ENCODE measurements at regions not wholly inside any gene's neighbourhood (a gene's known extent, or its start where the extent isn't known, plus 50 kb on each side); places are given as distances from the start of the nearest gene placed in this dataset.

DNA sequence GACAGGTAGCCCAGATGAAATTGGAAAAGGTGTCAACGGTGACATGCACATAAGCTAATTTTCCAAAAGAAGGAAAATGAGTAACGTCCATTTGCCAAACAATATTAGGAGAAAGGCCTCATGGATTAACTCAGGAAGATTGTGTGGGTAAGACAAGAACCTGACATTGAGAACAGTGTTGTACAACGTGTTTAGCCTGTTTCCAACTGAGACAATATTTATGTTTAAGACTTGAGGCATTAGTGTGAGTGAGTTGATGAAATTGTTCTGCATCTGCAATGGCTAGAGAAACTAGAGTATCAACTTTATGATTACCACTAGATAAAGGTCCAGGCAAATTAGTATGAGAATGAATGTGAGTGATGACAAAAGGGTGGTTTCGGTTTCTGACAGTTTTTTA lies 191.3 kb upstream of the RAI14 start:
- ChIA-PET CTCF (ENCODE audit: low intra/inter-chr PET ratio) (no interaction called here), POLR2A (no interaction called here)
- H4K20me1 ChIP-seq (replicated peaks; ENCODE audit: control insufficient read depth, insufficient read depth, low read length) = no peaks in the 10 kb centered on the region
- no peaks in the 10 kb centered on the region for H3K9me3 ChIP-seq (replicated peaks; ENCODE audit: control insufficient read depth, insufficient read depth, low read depth, low read length)
- H3K4me2 ChIP-seq (ENCODE audit: insufficient read depth, low read length) = no peak overlapping the region
- H3K27ac ChIP-seq (ENCODE audit: extremely low read depth, low read depth, low read length) = no peak overlapping the region
- no peaks in the 10 kb centered on the region for H3K36me3 ChIP-seq (ENCODE audit: control insufficient read depth, insufficient read depth, low read length)
- H3K27me3 ChIP-seq (ENCODE audit: control insufficient read depth in 2 of 2, insufficient read depth in 2 of 2, low read length in 2 of 2) = no peaks in the 10 kb centered on the region
- no peaks in the 10 kb centered on the region for H3K9me1 ChIP-seq (ENCODE audit: control insufficient read depth, insufficient read depth, low read length)
- no peak for TF ChIP-seq MCM7 (IDR thresholded peaks at IDR 0.05)
- TF ChIP-seq POLR2A (conservative IDR thresholded peaks at IDR 0.05) = no peak
- no peak for TF ChIP-seq CREB1 (IDR thresholded peaks at IDR 0.05)
- no peak for TF ChIP-seq CREB1 (CRISPR knock-in tag; IDR thresholded peaks at IDR 0.05)
- no peak for TF ChIP-seq ARNT (IDR thresholded peaks at IDR 0.05)
- no peak for TF ChIP-seq RB1 (IDR thresholded peaks at IDR 0.05; ENCODE audit: low read depth)
- no peak for TF ChIP-seq STAG1 (CRISPR knock-in tag; IDR thresholded peaks at IDR 0.05; ENCODE audit: borderline replicate concordance)
- no peak for TF ChIP-seq ZNF3 (CRISPR knock-in tag; IDR thresholded peaks at IDR 0.05)
- TF ChIP-seq NEUROD1 (IDR thresholded peaks at IDR 0.05; ENCODE audit: borderline replicate concordance, low read depth, low read length, partially characterized antibody) = no peak
- TF ChIP-seq, protein P1, sequence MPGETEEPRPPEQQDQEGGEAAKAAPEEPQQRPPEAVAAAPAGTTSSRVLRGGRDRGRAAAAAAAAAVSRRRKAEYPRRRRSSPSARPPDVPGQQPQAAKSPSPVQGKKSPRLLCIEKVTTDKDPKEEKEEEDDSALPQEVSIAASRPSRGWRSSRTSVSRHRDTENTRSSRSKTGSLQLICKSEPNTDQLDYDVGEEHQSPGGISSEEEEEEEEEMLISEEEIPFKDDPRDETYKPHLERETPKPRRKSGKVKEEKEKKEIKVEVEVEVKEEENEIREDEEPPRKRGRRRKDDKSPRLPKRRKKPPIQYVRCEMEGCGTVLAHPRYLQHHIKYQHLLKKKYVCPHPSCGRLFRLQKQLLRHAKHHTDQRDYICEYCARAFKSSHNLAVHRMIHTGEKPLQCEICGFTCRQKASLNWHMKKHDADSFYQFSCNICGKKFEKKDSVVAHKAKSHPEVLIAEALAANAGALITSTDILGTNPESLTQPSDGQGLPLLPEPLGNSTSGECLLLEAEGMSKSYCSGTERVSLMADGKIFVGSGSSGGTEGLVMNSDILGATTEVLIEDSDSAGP (CRISPR knock-in tag; IDR thresholded peaks at IDR 0.05) = no peak
- TF ChIP-seq PTRF (tag; IDR thresholded peaks at IDR 0.05) = no peak
- no peak for TF ChIP-seq MITF (IDR thresholded peaks at IDR 0.05)
- TF ChIP-seq ZNF589 (CRISPR knock-in tag; IDR thresholded peaks at IDR 0.05; ENCODE audit: low read depth) = no peak
- no peak for TF ChIP-seq PHF20 (IDR thresholded peaks at IDR 0.05; ENCODE audit: partially characterized antibody)
- TF ChIP-seq SNIP1 (IDR thresholded peaks at IDR 0.05; ENCODE audit: low read depth) = no peak
- TF ChIP-seq ZNF277 (CRISPR knock-in tag; IDR thresholded peaks at IDR 0.05; ENCODE audit: borderline replicate concordance) = no peak
- no peak for TF ChIP-seq CREM (IDR thresholded peaks at IDR 0.05; ENCODE audit: low read depth)
- no peak for TF ChIP-seq NFIX (CRISPR knock-in tag; IDR thresholded peaks at IDR 0.05; ENCODE audit: low read depth)
- no peak for TF ChIP-seq BCLAF1 (IDR thresholded peaks at IDR 0.05; ENCODE audit: borderline replicate concordance in 1 of 2, control insufficient read depth in 1 of 2, low read depth in 2 of 2, low read length in 1 of 2)
- in situ Hi-C loops (cut with MboI) (loop anchor here (10.0 to 25.0 kb wide), 2 partner anchors 280 to 1028 kb away; partner anchors contain the start of gene TARS1), intact Hi-C loops (cut with micrococcal nuclease) (loop anchor here (10.0 kb wide), 1 partner anchor 1030 kb away; no protein-coding TSS in a partner anchor)
- no peak overlapping the region for H3K9ac ChIP-seq (ENCODE audit: insufficient read depth in 1 of 2, low read depth in 2 of 2, low read length in 2 of 2)
- H3K4me1 ChIP-seq (replicated peaks in 1 of 2; ENCODE audit: control insufficient read depth in 2 of 2, insufficient read depth in 2 of 2, low read length in 2 of 2) = no peaks in the 10 kb centered on the region; a peak in 1 of 5 replicates
- no TSS peak for BruUV-seq (replicated peaks)
- 2% methylated on average over 4 of the region's 4 CpGs for WGBS (ENCODE audit: insufficient coverage, low coverage, missing lambda C conversion rate)
- no peaks in the 10 kb centered on the region for H3K79me2 ChIP-seq (ENCODE audit: control insufficient read depth, insufficient read depth, low read length)
- no peak overlapping the region for H2AFZ ChIP-seq (ENCODE audit: low read depth, low read length)
- FAIRE-seq (no peak), DNase-seq (ENCODE audit: extremely low read depth in 1 of 4, low spot score in 3 of 4) (no peak), ATAC-seq (no peak)
- H3K4me3 ChIP-seq = no peak overlapping the region

Measured in K562 (cell line).